Natural killer cell (primary cell): ENCODE measurements at regions not wholly inside any gene's neighbourhood (a gene's known extent, or its start where the extent isn't known, plus 50 kb on each side); places are given as distances from the start of the nearest gene placed in this dataset.

Source experiments
- ATAC-seq, 3 donors: fragments of 150-1000 bp in 2 of 3; fragments of 200-7000 bp in 1 of 3; cut with Tn5 transposase; 1 replicate in 1 of 3; 2 replicates in 2 of 3; pipeline ENCODE4 v1.10.0; 2021; ENCODE audit warnings: mild to moderate bottlenecking in 2 of 3, moderate library complexity in 2 of 3
- DNase-seq, 2 donors: peaks; one replicate each; pipeline versions ENCODE4 v3.0.0 to v3.0.0-alpha.2; 2013 to 2021; ENCODE audit warnings: mixed read lengths in 1 of 2
- H3K27ac ChIP-seq: one replicate; pipeline ENCODE4 v1.5.1; 2013; ENCODE audit warnings: mild to moderate bottlenecking, low read length
- H3K27me3 ChIP-seq: one replicate; pipeline ENCODE4 v1.6.1; 2013; ENCODE audit warnings: low read length; ENCODE audit not compliant: control insufficient read depth, insufficient read depth
- H3K36me3 ChIP-seq: one replicate; pipeline ENCODE4 v1.6.1; 2013; ENCODE audit warnings: low read length; ENCODE audit not compliant: control insufficient read depth, insufficient read depth
- H3K4me1 ChIP-seq: one replicate; pipeline ENCODE4 v1.6.1; 2013; ENCODE audit warnings: low read length; ENCODE audit not compliant: control insufficient read depth, insufficient read depth
- H3K4me3 ChIP-seq: one replicate; pipeline ENCODE4 v1.5.1; 2013; ENCODE audit warnings: low read length
- H3K9me3 ChIP-seq: one replicate; pipeline ENCODE4 v1.6.1; 2013; ENCODE audit warnings: low read length; ENCODE audit not compliant: control insufficient read depth, insufficient read depth
- H3K27ac Mint-ChIP-seq, 2 donors: one replicate each; pipeline ENCODE4 v1.8.0; 2022; ENCODE audit warnings: mild to moderate bottlenecking in 2 of 2, mixed read lengths in 2 of 2, moderate library complexity in 1 of 2
- H3K27me3 Mint-ChIP-seq, 2 donors: one replicate each; pipeline ENCODE4 v1.8.0; 2022; ENCODE audit warnings: low read depth in 2 of 2, mixed read lengths in 2 of 2
- H3K36me3 Mint-ChIP-seq: one replicate; pipeline ENCODE4 v1.8.0; 2022; ENCODE audit warnings: mixed read lengths
- H3K4me1 Mint-ChIP-seq, 2 donors: one replicate each; pipeline ENCODE4 v1.8.0; 2022; ENCODE audit warnings: mixed read lengths in 2 of 2
- H3K4me3 Mint-ChIP-seq: one replicate; pipeline ENCODE4 v1.8.0; 2022; ENCODE audit warnings: mild to moderate bottlenecking, moderate library complexity, mixed read lengths
- H3K9me3 Mint-ChIP-seq, 2 donors: one replicate each; pipeline ENCODE4 v1.8.0; 2022; ENCODE audit warnings: mixed read lengths in 2 of 2
- CTCF ChIP-seq: fragments of 200-600 bp; IDR thresholded peaks from one replicate; pipeline ENCODE4 v1.8.0; 2022; ENCODE audit warnings: antibody characterized with exemption
- WGBS: methylation state at CpG from one replicate; pipeline ENCODE4 v1.1.7; 2013; ENCODE audit warnings: missing lambda C conversion rate; ENCODE audit not compliant: insufficient coverage; 5-methylcytosine and 5-hydroxymethylcytosine counted together
- intact Hi-C: fragments of 100-400 bp; cut with micrococcal nuclease; formaldehyde crosslinking; loops from one replicate; pipeline ENCODE4 v1.14.2; 2022

- H3K4me1 Mint-ChIP-seq, result no peaks in the 10 kb centered on the region
- no peaks in the 10 kb centered on the region for H3K36me3 Mint-ChIP-seq
- Histone ChIP-seq H3K9me3 (no peaks in the 10 kb centered on the region), H3K27me3 (no peaks in the 10 kb centered on the region), H3K36me3 (no peaks in the 10 kb centered on the region), H3K4me1 (no peaks in the 10 kb centered on the region), H3K4me3 (no peak overlapping the region), H3K27ac (no peak overlapping the region)
- intact Hi-C loops, result no loop called here
- ATAC-seq, result no peak
- DNase-seq, result no peak
- H3K9me3 Mint-ChIP-seq, result no peaks in the 10 kb centered on the region
- H3K27me3 Mint-ChIP-seq, result peaks cover 12 to 26% of the 10 kb centered on the region in 2 donors
- no peak for TF ChIP-seq CTCF
- no peak overlapping the region for H3K4me3 Mint-ChIP-seq
- 46% methylated on average over 3 of the region's 3 CpGs for WGBS
- no peak overlapping the region for H3K27ac Mint-ChIP-seq
Measured at GRCh38 chr9:89969156-89969675, 364.4 kb downstream of the GADD45G start.

- no peaks in the 10 kb centered on the region for H3K9me3 Mint-ChIP-seq
- no peak for DNase-seq
- Histone ChIP-seq H3K36me3 (no peaks in the 10 kb centered on the region), H3K27me3 (no peaks in the 10 kb centered on the region), H3K4me3 (no peak overlapping the region), H3K27ac (no peak overlapping the region), H3K9me3 (no peaks in the 10 kb centered on the region), H3K4me1 (no peaks in the 10 kb centered on the region)
- TF ChIP-seq CTCF, result no peak
- no peaks in the 10 kb centered on the region for H3K36me3 Mint-ChIP-seq
- no peaks in the 10 kb centered on the region for H3K4me1 Mint-ChIP-seq
- H3K27me3 Mint-ChIP-seq, result peaks cover 12 to 21% of the 10 kb centered on the region in 2 donors
- H3K4me3 Mint-ChIP-seq, result no peak overlapping the region
- no peak for ATAC-seq
- intact Hi-C loops, result no loop called here
- H3K27ac Mint-ChIP-seq, result no peak overlapping the region
- WGBS, result 91% methylated on average over 11 of the region's 11 CpGs
Measured at GRCh38 chr9:89969881-89970639, 365.2 kb downstream of the GADD45G start.

GRCh38 chr9:89970701-89971100 is 365.9 kb downstream of the GADD45G start:
- intact Hi-C loops, result no loop called here
- no peaks in the 10 kb centered on the region for H3K9me3 ChIP-seq
- TF ChIP-seq CTCF, result no peak
- H3K27ac ChIP-seq, result no peak overlapping the region
- H3K4me1 ChIP-seq, result no peaks in the 10 kb centered on the region
- Mint-ChIP-seq H3K4me1 (no peaks in the 10 kb centered on the region), H3K27me3 (peaks cover 12 to 14% of the 10 kb centered on the region in 2 donors), H3K27ac (no peak overlapping the region), H3K36me3 (no peaks in the 10 kb centered on the region), H3K4me3 (no peak overlapping the region), H3K9me3 (no peaks in the 10 kb centered on the region)
- no peak overlapping the region for H3K4me3 ChIP-seq
- H3K36me3 ChIP-seq, result no peaks in the 10 kb centered on the region
- WGBS, result 92% methylated on average over 15 of the region's 15 CpGs
- ATAC-seq, result no peak
- H3K27me3 ChIP-seq, result no peaks in the 10 kb centered on the region
- no peak for DNase-seq

GRCh38 chr9:89972535-89972934 is 367.7 kb downstream of the GADD45G start:
- H3K27me3 ChIP-seq, result no peaks in the 10 kb centered on the region
- Mint-ChIP-seq H3K27ac (no peak overlapping the region), H3K4me1 (no peaks in the 10 kb centered on the region), H3K27me3 (peaks cover 12 to 14% of the 10 kb centered on the region in 2 donors), H3K9me3 (no peaks in the 10 kb centered on the region), H3K36me3 (no peaks in the 10 kb centered on the region), H3K4me3 (no peak overlapping the region)
- DNase-seq (no peak), ATAC-seq (no peak)
- no peak overlapping the region for H3K4me3 ChIP-seq
- H3K4me1 ChIP-seq, result no peaks in the 10 kb centered on the region
- WGBS, result 77% methylated on average over 3 of the region's 5 CpGs
- no peak overlapping the region for H3K27ac ChIP-seq
- H3K9me3 ChIP-seq, result no peaks in the 10 kb centered on the region
- intact Hi-C loops, result no loop called here
- TF ChIP-seq CTCF, result no peak
- no peaks in the 10 kb centered on the region for H3K36me3 ChIP-seq
